OCI-LY7 (cell line): ENCODE measurements at regions not wholly inside any gene's neighbourhood (a gene's known extent, or its start where the extent isn't known, plus 50 kb on each side); places are given as distances from the start of the nearest gene placed in this dataset.

Experiments
- BruUV-seq: library from RNA; stranded (reverse); fragments of 400-500 nt; replicated peaks from 2 replicates; lab custom pipeline; 2021; lab: Mats Ljungman, UMichigan
- CTCF ChIA-PET: fragments of 300-600 bp; sonication (Branson Sonifier 250); formaldehyde crosslinking; loops from one replicate; lab custom pipeline; 2022; ENCODE audit warnings: antibody characterized with exemption; ENCODE audit not compliant: unreplicated experiment; lab: Charles Lee
- POLR2A ChIA-PET: fragments of 300-600 bp; sonication (Branson Sonifier 250); formaldehyde crosslinking; loops from one replicate; lab custom pipeline; 2022; ENCODE audit warnings: antibody characterized with exemption; lab: Charles Lee
- DNase-seq: peaks from one replicate; pipeline ENCODE4 v3.0.0-alpha.2; 2015; ENCODE audit warnings: low spot score
- H2AFZ ChIP-seq: fragments of 200-600 bp; sonication (generic), shearing (Covaris generic); 2 replicates; pipeline ENCODE4 v1.6.1; 2014; ENCODE audit warnings: mild to moderate bottlenecking, antibody characterized with exemption, low read length, moderate library complexity
- H3K27ac ChIP-seq: fragments of 200-600 bp; sonication (generic); 2 replicates; pipeline ENCODE4 v1.5.1; 2014; ENCODE audit warnings: mixed run types, low read depth, mild to moderate bottlenecking, moderate library complexity, low read length, inconsistent platforms; ENCODE audit not compliant: poor library complexity, severe bottlenecking
- H3K36me3 ChIP-seq: fragments of 200-600 bp; sonication (generic); 2 replicates; pipeline ENCODE4 v1.6.1; 2014; ENCODE audit warnings: mild to moderate bottlenecking, antibody characterized with exemption, low read length, moderate library complexity, mixed read lengths; ENCODE audit not compliant: insufficient read depth
- H3K4me1 ChIP-seq: fragments of 200-600 bp; sonication (generic); 2 replicates; pipeline ENCODE4 v1.5.1; 2014; ENCODE audit warnings: mild to moderate bottlenecking, low read length; ENCODE audit not compliant: insufficient read depth, poor library complexity, severe bottlenecking
- H3K4me2 ChIP-seq: fragments of 200-600 bp; sonication (generic); 2 replicates; pipeline ENCODE4 v1.6.1; 2014; ENCODE audit warnings: mild to moderate bottlenecking, low read length
- H3K4me3 ChIP-seq: fragments of 200-600 bp; sonication (generic); 2 replicates; pipeline ENCODE4 v1.5.1; 2014; ENCODE audit warnings: mild to moderate bottlenecking, low read depth, low read length; ENCODE audit not compliant: poor library complexity, severe bottlenecking
- H3K79me2 ChIP-seq: fragments of 200-600 bp; sonication (generic); 2 replicates; pipeline ENCODE4 v1.6.1; 2016; ENCODE audit warnings: low read depth, mild to moderate bottlenecking, low read length, moderate library complexity, mixed read lengths; ENCODE audit not compliant: insufficient read depth
- H3K9me2 ChIP-seq: fragments of 200-600 bp; sonication (generic); 2 replicates; pipeline ENCODE4 v1.6.1; 2016; ENCODE audit warnings: mild to moderate bottlenecking, low read length, mixed read lengths; ENCODE audit not compliant: insufficient read depth
- H3K9me3 ChIP-seq: fragments of 200-600 bp; sonication (generic); 2 replicates; pipeline ENCODE4 v1.6.1; 2014; ENCODE audit warnings: mild to moderate bottlenecking, mixed run types, low read length, mixed read lengths
- H4K20me1 ChIP-seq: fragments of 200-600 bp; sonication (generic); 2 replicates; pipeline ENCODE4 v1.6.1; 2014; ENCODE audit warnings: mild to moderate bottlenecking, antibody characterized with exemption, low read length, moderate library complexity, mixed read lengths; ENCODE audit not compliant: insufficient read depth
- EZH2phosphoT487 ChIP-seq: fragments of 200-600 bp; sonication (generic); IDR thresholded peaks from 2 replicates; pipeline ENCODE4 v1.6.1; 2018; ENCODE audit warnings: low read depth, borderline replicate concordance, mild to moderate bottlenecking, mixed run types, antibody characterized with exemption, low read length, moderate library complexity, mixed read lengths
- intact Hi-C: fragments of 100-400 bp; cut with micrococcal nuclease; formaldehyde crosslinking; loops from one replicate; pipeline ENCODE4 v1.10.0; 2022; ENCODE audit not compliant: unreplicated experiment
- TF ChIP-seq, protein P1 (sequence below): fragments of 200-600 bp; sonication (generic); conservative IDR thresholded peaks from 2 replicates; pipeline ENCODE4 v1.5.1; 2014; ENCODE audit warnings: mild to moderate bottlenecking, antibody characterized with exemption, low read length, moderate library complexity, mixed read lengths

GRCh38 chr15:55116636-55117035 lies 80.1 kb downstream of the RSL24D1 start:
- no peak overlapping the region for H2AFZ ChIP-seq
- ChIA-PET CTCF (no interaction called here), POLR2A (no interaction called here)
- intact Hi-C loops = no loop called here
- no peaks in the 10 kb centered on the region for H3K79me2 ChIP-seq
- no TSS peak for BruUV-seq
- no peaks in the 10 kb centered on the region for H3K9me2 ChIP-seq
- H3K4me3 ChIP-seq = no peak overlapping the region
- H3K36me3 ChIP-seq = no peaks in the 10 kb centered on the region
- DNase-seq = no peak
- no peak for TF ChIP-seq EZH2phosphoT487
- TF ChIP-seq, protein P1, sequence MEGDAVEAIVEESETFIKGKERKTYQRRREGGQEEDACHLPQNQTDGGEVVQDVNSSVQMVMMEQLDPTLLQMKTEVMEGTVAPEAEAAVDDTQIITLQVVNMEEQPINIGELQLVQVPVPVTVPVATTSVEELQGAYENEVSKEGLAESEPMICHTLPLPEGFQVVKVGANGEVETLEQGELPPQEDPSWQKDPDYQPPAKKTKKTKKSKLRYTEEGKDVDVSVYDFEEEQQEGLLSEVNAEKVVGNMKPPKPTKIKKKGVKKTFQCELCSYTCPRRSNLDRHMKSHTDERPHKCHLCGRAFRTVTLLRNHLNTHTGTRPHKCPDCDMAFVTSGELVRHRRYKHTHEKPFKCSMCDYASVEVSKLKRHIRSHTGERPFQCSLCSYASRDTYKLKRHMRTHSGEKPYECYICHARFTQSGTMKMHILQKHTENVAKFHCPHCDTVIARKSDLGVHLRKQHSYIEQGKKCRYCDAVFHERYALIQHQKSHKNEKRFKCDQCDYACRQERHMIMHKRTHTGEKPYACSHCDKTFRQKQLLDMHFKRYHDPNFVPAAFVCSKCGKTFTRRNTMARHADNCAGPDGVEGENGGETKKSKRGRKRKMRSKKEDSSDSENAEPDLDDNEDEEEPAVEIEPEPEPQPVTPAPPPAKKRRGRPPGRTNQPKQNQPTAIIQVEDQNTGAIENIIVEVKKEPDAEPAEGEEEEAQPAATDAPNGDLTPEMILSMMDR = no peak
- H3K4me1 ChIP-seq = no peaks in the 10 kb centered on the region
- no peaks in the 10 kb centered on the region for H4K20me1 ChIP-seq
- H3K9me3 ChIP-seq = no peaks in the 10 kb centered on the region
- no peak overlapping the region for H3K27ac ChIP-seq
- H3K4me2 ChIP-seq = no peak overlapping the region

DNA sequence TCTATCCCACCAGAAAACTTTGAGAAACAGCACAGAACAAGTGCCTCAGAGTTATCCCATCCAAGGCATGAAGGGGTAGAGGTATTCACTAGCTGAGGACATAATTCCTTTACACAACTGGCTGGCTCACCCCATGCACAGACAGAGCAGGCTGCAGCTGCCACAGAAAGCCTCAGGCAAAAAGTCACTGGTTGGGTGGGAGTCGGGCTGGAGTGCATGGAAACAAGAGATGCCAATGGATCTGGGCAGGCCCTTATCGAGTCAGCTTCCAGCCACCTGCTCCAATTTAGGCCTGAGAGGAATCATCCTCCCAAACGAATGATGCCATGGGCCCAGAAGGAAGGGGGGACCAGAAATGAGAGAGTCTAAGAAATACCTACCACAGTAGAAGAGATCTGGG lies 83.0 kb downstream of the RSL24D1 start:
- POLR2A ChIA-PET = interaction anchor here (0.7 to 0.8 kb wide), 2 partner anchors 11 to 84 kb away, joined by 3 read pairs; no protein-coding TSS in a partner anchor
- TF ChIP-seq, protein P1 = no peak
- no peak for TF ChIP-seq EZH2phosphoT487
- no peaks in the 10 kb centered on the region for H4K20me1 ChIP-seq
- H3K9me3 ChIP-seq = no peaks in the 10 kb centered on the region
- no peaks in the 10 kb centered on the region for H3K9me2 ChIP-seq
- DNase-seq = no peak
- no peak overlapping the region for H2AFZ ChIP-seq
- no peaks in the 10 kb centered on the region for H3K36me3 ChIP-seq
- H3K4me1 ChIP-seq = no peaks in the 10 kb centered on the region
- no peak overlapping the region for H3K27ac ChIP-seq
- no peak overlapping the region for H3K4me2 ChIP-seq
- no peaks in the 10 kb centered on the region for H3K79me2 ChIP-seq
- CTCF ChIA-PET = no interaction called here
- intact Hi-C loops = no loop called here
- no TSS peak for BruUV-seq
- H3K4me3 ChIP-seq = no peak overlapping the region

GRCh38 chr15:55112706-55113105 lies 84.0 kb downstream of the RSL24D1 start:
- Histone ChIP-seq H3K9me2 (no peaks in the 10 kb centered on the region), H4K20me1 (no peaks in the 10 kb centered on the region), H3K27ac (no peak overlapping the region), H3K4me3 (no peak overlapping the region), H3K79me2 (no peaks in the 10 kb centered on the region), H3K9me3 (no peaks in the 10 kb centered on the region), H3K36me3 (no peaks in the 10 kb centered on the region), H2AFZ (no peak overlapping the region), H3K4me1 (no peaks in the 10 kb centered on the region), H3K4me2 (no peak overlapping the region)
- ChIA-PET CTCF (no interaction called here), POLR2A (no interaction called here)
- no peak for DNase-seq
- intact Hi-C loops = no loop called here
- no TSS peak for BruUV-seq
- TF ChIP-seq EZH2phosphoT487 = no peak
- TF ChIP-seq, protein P1 = no peak
